ENCODE measurements at regions not wholly inside any gene's neighbourhood (a gene's known extent, or its start where the extent isn't known, plus 50 kb on each side); places are given as distances from the start of the nearest gene placed in this dataset.

DNA sequence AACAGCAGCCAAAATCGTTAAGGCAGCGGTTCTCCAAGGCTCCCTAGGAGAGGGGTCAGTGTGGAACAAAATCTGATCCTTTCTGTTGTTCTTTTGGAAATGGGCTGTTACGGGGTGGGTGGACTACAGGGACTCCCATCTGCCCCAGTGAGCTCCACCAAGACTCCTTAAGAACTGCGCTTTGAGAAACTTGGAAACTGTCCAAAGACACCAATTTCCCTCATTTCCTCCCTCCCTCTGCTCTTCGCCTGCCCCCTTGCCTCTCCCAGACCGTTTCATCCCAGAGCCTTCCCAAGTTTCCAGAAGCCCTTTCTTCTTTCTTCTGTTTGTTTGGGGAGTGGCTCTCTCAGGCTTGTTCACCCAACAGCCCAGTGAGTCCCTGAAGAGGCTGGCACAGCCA is 205.4 kb downstream of the COPRS start:
- Mint-ChIP-seq H3K4me3 (no peak overlapping the region), H3K27me3 (peaks cover 20% of the 10 kb centered on the region), H3K27ac (no peak overlapping the region), H3K9me3 (ENCODE audit: insufficient read depth) (no peaks in the 10 kb centered on the region), H3K4me1 (no peaks in the 10 kb centered on the region)
- Histone ChIP-seq H3K27me3 (replicated peaks in 1 of 4; ENCODE audit: control extremely low read depth in 1 of 4, control insufficient read depth in 3 of 4, insufficient read depth in 4 of 4, low read length in 3 of 4) (peaks cover 0 to 2% (median 0%) of the 10 kb centered on the region in 4 experiments), H3K9me3 (ENCODE audit: control extremely low read depth in 1 of 3, control insufficient read depth in 2 of 3, insufficient read depth in 1 of 3, low read length in 2 of 3) (no peaks in the 10 kb centered on the region), H3K27ac (ENCODE audit: low read length in 2 of 2) (no peak overlapping the region), H3K9ac (ENCODE audit: low read length) (no peak overlapping the region), H2AFZ (ENCODE audit: insufficient read depth, low read depth, low read length, poor library complexity, severe bottlenecking) (no peak overlapping the region), H3K4me2 (replicated peaks; ENCODE audit: low read depth, low read length, poor library complexity, severe bottlenecking) (no peak overlapping the region), H3K4me1 (ENCODE audit: control insufficient read depth in 2 of 2, insufficient read depth in 2 of 2, low read length in 2 of 2) (no peaks in the 10 kb centered on the region), H3K4me3 (ENCODE audit: control extremely low read depth in 1 of 5, extremely low read depth in 1 of 5, insufficient read depth in 1 of 5, low read depth in 2 of 5, low read length in 4 of 5) (no peak overlapping the region), H4K20me1 (ENCODE audit: control insufficient read depth, insufficient read depth, low read length, poor library complexity, severe bottlenecking) (no peaks in the 10 kb centered on the region), H3K36me3 (replicated peaks in 1 of 2; ENCODE audit: control extremely low read depth in 1 of 2, control insufficient read depth in 1 of 2, extremely low read depth in 1 of 2, insufficient read depth in 2 of 2, low read length in 1 of 2) (no peaks in the 10 kb centered on the region), H3K79me2 (ENCODE audit: control insufficient read depth, insufficient read depth, low read length) (no peaks in the 10 kb centered on the region)
- WGBS (ENCODE audit: insufficient coverage): 83% methylated on average over 1 of the region's 6 CpGs
- TF ChIP-seq, protein P1, sequence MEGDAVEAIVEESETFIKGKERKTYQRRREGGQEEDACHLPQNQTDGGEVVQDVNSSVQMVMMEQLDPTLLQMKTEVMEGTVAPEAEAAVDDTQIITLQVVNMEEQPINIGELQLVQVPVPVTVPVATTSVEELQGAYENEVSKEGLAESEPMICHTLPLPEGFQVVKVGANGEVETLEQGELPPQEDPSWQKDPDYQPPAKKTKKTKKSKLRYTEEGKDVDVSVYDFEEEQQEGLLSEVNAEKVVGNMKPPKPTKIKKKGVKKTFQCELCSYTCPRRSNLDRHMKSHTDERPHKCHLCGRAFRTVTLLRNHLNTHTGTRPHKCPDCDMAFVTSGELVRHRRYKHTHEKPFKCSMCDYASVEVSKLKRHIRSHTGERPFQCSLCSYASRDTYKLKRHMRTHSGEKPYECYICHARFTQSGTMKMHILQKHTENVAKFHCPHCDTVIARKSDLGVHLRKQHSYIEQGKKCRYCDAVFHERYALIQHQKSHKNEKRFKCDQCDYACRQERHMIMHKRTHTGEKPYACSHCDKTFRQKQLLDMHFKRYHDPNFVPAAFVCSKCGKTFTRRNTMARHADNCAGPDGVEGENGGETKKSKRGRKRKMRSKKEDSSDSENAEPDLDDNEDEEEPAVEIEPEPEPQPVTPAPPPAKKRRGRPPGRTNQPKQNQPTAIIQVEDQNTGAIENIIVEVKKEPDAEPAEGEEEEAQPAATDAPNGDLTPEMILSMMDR (IDR thresholded peaks at IDR 0.05): no peak
- no peak for TF ChIP-seq EZH2 (IDR thresholded peaks at IDR 0.05; ENCODE audit: borderline replicate concordance, insufficient read depth, low read depth, low read length, poor library complexity, severe bottlenecking)
- ATAC-seq (ENCODE audit: low read depth): no peak
- ChIA-PET CTCF (no interaction called here), POLR2A (no interaction called here)
- no peak for DNase-seq
- intact Hi-C loops (cut with micrococcal nuclease): no loop called here

DNA sequence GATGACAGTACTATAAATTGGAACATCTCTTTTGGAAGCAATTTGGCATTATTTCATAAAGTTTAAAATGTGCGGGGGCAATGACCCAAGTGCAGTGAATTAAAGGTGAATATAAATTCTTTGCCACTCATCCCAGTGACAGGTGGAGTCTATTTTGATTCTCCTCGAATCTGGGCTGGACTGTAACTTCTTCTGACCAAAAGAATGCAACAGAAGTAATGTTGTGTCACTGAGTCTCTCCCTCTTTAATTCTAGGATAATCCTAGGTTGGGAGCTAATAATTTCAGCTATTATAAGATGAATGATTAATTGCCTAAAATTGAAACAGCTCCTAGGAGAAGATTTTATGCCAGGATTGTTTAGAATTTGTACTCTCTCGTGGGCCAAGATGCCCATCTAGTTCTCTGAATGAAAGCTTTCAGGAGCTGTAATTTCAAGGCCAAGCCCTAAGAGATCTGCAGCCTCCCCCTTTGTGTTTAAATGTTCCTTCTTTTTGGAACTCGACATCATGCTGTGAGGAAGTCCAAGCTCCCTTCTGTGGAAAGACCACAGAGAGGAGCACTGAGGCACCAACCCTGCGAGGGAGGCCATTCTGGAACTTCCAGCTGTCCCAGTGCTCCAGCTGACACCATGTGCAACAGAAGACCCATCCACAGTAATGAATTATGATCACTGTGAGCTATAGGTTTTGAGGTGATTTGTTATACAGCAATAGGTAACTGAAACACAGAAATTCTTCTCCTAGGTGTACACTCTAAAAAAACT is 208.1 kb downstream of the COPRS start:
- no peak for DNase-seq
- TF ChIP-seq EZH2 (IDR thresholded peaks at IDR 0.05; ENCODE audit: borderline replicate concordance, insufficient read depth, low read depth, low read length, poor library complexity, severe bottlenecking): no peak
- TF ChIP-seq, protein P1 (IDR thresholded peaks at IDR 0.05): no peak
- Histone ChIP-seq H3K4me2 (replicated peaks; ENCODE audit: low read depth, low read length, poor library complexity, severe bottlenecking) (no peak overlapping the region), H2AFZ (ENCODE audit: insufficient read depth, low read depth, low read length, poor library complexity, severe bottlenecking) (no peak overlapping the region), H3K4me3 (ENCODE audit: control extremely low read depth in 1 of 5, extremely low read depth in 1 of 5, insufficient read depth in 1 of 5, low read depth in 2 of 5, low read length in 4 of 5) (no peak overlapping the region), H3K27me3 (replicated peaks in 1 of 4; ENCODE audit: control extremely low read depth in 1 of 4, control insufficient read depth in 3 of 4, insufficient read depth in 4 of 4, low read length in 3 of 4) (no peaks in the 10 kb centered on the region), H3K9ac (ENCODE audit: low read length) (no peak overlapping the region), H4K20me1 (ENCODE audit: control insufficient read depth, insufficient read depth, low read length, poor library complexity, severe bottlenecking) (no peaks in the 10 kb centered on the region), H3K36me3 (replicated peaks in 1 of 2; ENCODE audit: control extremely low read depth in 1 of 2, control insufficient read depth in 1 of 2, extremely low read depth in 1 of 2, insufficient read depth in 2 of 2, low read length in 1 of 2) (no peaks in the 10 kb centered on the region), H3K4me1 (ENCODE audit: control insufficient read depth in 2 of 2, insufficient read depth in 2 of 2, low read length in 2 of 2) (no peaks in the 10 kb centered on the region), H3K79me2 (ENCODE audit: control insufficient read depth, insufficient read depth, low read length) (no peaks in the 10 kb centered on the region), H3K9me3 (ENCODE audit: control extremely low read depth in 1 of 3, control insufficient read depth in 2 of 3, insufficient read depth in 1 of 3, low read length in 2 of 3) (peaks cover 0 to 3% (median 0%) of the 10 kb centered on the region in 3 donors), H3K27ac (ENCODE audit: low read length in 2 of 2) (no peak overlapping the region)
- ChIA-PET CTCF (interaction anchor here (0.6 to 1.6 kb wide), 3 partner anchors 116 to 211 kb away, joined by 3 to 5 read pairs (median 3); no protein-coding TSS in a partner anchor), POLR2A (no interaction called here)
- H3K27me3 Mint-ChIP-seq: peaks cover 9% of the 10 kb centered on the region
- H3K27ac Mint-ChIP-seq: no peak overlapping the region
- H3K9me3 Mint-ChIP-seq (ENCODE audit: insufficient read depth): no peaks in the 10 kb centered on the region
- ATAC-seq (ENCODE audit: low read depth): no peak
- no peaks in the 10 kb centered on the region for H3K4me1 Mint-ChIP-seq
- H3K4me3 Mint-ChIP-seq: no peak overlapping the region
- intact Hi-C loops (cut with micrococcal nuclease): no loop called here
- 79% methylated on average over 2 of the region's 5 CpGs for WGBS (ENCODE audit: insufficient coverage)
